Gastrocnemius medialis (tissue), 4 donors: ENCODE measurements at regions not wholly inside any gene's neighbourhood (a gene's known extent, or its start where the extent isn't known, plus 50 kb on each side); places are given as distances from the start of the nearest gene placed in this dataset.

Experiments
- POLR2A ChIP-seq, 2 donors: fragments of 450-650 bp; IDR thresholded peaks; one replicate each; pipeline ENCODE4 v1.6.1; 2017; ENCODE audit warnings: antibody characterized with exemption in 2 of 2, mild to moderate bottlenecking in 2 of 2, moderate library complexity in 2 of 2
- TF ChIP-seq, protein P1 (sequence below), 5 experiments: fragments of 450-650 bp in 3 of 5; fragments of 200-600 bp in 2 of 5; sonication (generic) in 2 of 5; IDR thresholded peaks in 4 of 5; conservative IDR thresholded peaks in 1 of 5; 1 replicate in 4 of 5; 2 replicates in 1 of 5; pipeline ENCODE4 v1.5.1; 2016 to 2019; ENCODE audit warnings: antibody characterized with exemption in 5 of 5, mild to moderate bottlenecking in 3 of 5, moderate library complexity in 3 of 5

- no peak for TF ChIP-seq POLR2A (IDR thresholded peaks at IDR 0.05)
- TF ChIP-seq, protein P1, sequence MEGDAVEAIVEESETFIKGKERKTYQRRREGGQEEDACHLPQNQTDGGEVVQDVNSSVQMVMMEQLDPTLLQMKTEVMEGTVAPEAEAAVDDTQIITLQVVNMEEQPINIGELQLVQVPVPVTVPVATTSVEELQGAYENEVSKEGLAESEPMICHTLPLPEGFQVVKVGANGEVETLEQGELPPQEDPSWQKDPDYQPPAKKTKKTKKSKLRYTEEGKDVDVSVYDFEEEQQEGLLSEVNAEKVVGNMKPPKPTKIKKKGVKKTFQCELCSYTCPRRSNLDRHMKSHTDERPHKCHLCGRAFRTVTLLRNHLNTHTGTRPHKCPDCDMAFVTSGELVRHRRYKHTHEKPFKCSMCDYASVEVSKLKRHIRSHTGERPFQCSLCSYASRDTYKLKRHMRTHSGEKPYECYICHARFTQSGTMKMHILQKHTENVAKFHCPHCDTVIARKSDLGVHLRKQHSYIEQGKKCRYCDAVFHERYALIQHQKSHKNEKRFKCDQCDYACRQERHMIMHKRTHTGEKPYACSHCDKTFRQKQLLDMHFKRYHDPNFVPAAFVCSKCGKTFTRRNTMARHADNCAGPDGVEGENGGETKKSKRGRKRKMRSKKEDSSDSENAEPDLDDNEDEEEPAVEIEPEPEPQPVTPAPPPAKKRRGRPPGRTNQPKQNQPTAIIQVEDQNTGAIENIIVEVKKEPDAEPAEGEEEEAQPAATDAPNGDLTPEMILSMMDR (IDR thresholded peaks at IDR 0.05 in 4 of 5, conservative IDR thresholded peaks at IDR 0.05 in 1 of 5), result no peak
Measured at GRCh38 chr2:54377901-54378493, 78.1 kb upstream of the SPTBN1 start.
